ENCODE measurements at regions not wholly inside any gene's neighbourhood (a gene's known extent, or its start where the extent isn't known, plus 50 kb on each side); places are given as distances from the start of the nearest gene placed in this dataset.

DNA sequence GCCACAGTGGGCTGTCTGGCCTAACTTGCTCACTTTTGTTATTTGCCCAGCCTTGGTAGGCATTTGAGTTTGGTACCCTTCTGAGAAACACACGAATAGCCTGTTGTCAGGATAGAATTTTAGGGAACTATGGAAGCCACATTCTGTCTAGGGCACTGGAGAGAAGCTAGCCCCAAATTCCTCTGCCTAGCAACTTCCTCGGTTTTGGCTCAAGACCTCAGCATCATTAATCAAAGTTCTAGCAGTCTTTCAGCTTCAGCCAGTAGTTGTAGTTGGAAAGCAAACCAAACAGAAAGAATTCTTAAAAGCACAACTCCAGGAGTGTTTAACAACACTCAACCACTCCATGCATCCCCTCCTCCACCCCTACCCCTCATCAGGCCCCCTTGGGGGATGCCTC is 572.1 kb upstream of the PSMD7 start (continued):
- TF ChIP-seq YY1 (IDR thresholded peaks at IDR 0.05; ENCODE audit: low read depth, low read length) (no peak), JUND (IDR thresholded peaks at IDR 0.05; ENCODE audit: low read length) (no peak), KDM4A (IDR thresholded peaks at IDR 0.05; ENCODE audit: low read depth, low read length, severe bottlenecking) (no peak), CREB1 (IDR thresholded peaks at IDR 0.05) (no peak), EZH2 (IDR thresholded peaks at IDR 0.05; ENCODE audit: low read depth, low read length, severe bottlenecking) (no peak), SUZ12 (IDR thresholded peaks at IDR 0.05; ENCODE audit: low read length) (no peak), ASH2L (IDR thresholded peaks at IDR 0.05; ENCODE audit: low read length) (no peak), JUN (IDR thresholded peaks at IDR 0.05; ENCODE audit: low read depth, low read length) (no peak), SAP30 (IDR thresholded peaks at IDR 0.05; ENCODE audit: insufficient read depth, insufficient replicate concordance, low read length) (no peak), POLR2A (IDR thresholded peaks at IDR 0.05; ENCODE audit: control extremely low read depth in 1 of 2, low read depth in 2 of 2, low read length in 2 of 2) (no peak), SP2 (IDR thresholded peaks at IDR 0.05; ENCODE audit: low read length) (no peak), EGR1 (IDR thresholded peaks at IDR 0.05; ENCODE audit: borderline replicate concordance, low read depth, low read length) (no peak)
- TF ChIP-seq, protein P1, sequence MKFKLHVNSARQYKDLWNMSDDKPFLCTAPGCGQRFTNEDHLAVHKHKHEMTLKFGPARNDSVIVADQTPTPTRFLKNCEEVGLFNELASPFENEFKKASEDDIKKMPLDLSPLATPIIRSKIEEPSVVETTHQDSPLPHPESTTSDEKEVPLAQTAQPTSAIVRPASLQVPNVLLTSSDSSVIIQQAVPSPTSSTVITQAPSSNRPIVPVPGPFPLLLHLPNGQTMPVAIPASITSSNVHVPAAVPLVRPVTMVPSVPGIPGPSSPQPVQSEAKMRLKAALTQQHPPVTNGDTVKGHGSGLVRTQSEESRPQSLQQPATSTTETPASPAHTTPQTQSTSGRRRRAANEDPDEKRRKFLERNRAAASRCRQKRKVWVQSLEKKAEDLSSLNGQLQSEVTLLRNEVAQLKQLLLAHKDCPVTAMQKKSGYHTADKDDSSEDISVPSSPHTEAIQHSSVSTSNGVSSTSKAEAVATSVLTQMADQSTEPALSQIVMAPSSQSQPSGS (IDR thresholded peaks at IDR 0.05; ENCODE audit: low read length): no peak
- TF ChIP-seq, protein P2, sequence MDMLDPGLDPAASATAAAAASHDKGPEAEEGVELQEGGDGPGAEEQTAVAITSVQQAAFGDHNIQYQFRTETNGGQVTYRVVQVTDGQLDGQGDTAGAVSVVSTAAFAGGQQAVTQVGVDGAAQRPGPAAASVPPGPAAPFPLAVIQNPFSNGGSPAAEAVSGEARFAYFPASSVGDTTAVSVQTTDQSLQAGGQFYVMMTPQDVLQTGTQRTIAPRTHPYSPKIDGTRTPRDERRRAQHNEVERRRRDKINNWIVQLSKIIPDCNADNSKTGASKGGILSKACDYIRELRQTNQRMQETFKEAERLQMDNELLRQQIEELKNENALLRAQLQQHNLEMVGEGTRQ (IDR thresholded peaks at IDR 0.05; ENCODE audit: low read length): no peak

Data from H1 (cell line).